OCI-M1 (cell line): ENCODE measurements at regions not wholly inside any gene's neighbourhood (a gene's known extent, or its start where the extent isn't known, plus 50 kb on each side); places are given as distances from the start of the nearest gene placed in this dataset.

Experiments used
- DNase-seq: peaks from one replicate; lab custom pipeline; 2025; lab: John Stamatoyannopoulos, UW

DNA sequence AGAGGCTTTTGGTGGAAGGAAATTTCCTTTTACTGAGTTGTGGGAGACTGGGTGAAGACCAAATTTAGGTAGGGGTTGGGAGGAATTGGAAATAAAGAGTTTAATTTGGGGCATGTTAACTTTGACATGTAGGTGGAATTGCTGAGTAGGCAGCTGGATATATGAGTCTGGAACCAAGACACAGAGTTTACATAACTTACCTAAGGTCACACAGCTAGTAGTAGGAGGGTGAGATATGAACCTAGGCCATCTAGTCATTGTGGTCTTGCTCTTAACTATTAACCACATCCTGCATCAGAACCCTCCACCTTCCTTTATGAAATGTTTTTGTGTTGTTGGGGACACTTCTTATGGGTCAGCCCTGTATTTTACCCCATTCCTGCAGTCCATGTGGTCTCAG lies 113.1 kb downstream of the ICOS start:
- DNase-seq, result no peak

DNA sequence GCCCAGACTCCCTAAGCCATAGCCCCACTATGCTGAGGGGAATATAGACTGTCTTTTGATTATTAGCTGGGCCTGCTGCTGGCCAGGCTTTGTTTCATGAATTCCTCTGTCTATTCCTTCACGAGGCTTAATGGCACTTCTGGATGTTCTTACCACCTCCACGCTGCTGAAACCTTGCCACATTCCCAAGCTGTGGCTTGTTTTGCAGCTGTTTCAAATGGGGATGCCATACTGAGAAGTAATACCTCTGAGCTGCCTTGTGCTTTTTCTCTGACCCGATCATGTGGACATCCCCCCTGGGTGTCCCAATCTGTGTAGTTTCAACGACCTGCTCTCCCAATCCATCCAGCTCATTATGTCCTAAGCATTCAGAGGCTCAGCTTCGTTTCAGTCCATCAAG lies 114.1 kb downstream of the ICOS start:
- DNase-seq, result no peak

DNA sequence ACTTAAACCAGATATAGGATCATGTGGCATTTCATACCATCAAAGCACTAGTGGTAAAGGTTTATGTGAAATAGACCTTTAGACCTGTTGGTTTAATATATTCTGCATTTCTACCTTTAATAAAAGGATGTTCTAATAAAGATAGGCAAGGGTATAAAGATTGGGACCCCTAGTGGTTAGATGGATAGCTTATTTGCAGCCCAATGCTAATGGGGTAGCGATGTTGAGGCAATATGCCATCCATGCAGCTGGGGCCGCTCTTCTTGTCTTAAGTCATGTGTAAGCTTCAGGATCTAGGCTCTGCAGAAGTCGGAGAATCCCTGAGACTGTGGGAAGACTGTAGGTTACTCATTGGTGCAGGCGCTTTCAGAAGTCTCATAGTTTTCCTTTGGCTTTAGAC lies 114.9 kb downstream of the ICOS start:
- no peak for DNase-seq

DNA sequence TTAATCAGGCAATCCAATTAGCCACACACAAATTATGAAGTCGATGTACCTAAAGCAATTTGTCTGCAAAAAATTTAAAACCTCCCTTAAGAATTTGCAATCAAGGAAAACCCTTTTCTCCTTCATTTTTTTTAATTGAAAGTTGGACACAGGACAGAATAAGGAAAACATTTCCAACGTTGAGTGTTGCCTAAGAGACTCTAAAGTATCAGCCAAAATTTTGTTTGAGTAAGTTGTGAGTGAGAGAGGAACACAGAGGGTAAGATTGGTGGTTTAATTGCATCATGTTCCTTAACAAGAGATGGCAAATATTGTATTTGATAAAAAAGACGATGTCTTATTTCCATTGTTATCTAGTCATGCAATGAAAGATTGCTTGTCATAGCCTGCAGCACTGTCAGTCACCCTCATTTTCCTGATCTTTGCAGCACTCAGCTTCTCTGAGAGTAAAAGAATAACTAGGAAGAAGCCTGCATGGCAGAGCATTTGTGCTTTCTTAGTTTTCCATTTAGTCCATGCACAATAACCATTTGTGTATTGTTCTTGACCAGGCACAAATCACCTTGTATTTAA lies 115.5 kb downstream of the ICOS start:
- DNase-seq, result no peak

DNA sequence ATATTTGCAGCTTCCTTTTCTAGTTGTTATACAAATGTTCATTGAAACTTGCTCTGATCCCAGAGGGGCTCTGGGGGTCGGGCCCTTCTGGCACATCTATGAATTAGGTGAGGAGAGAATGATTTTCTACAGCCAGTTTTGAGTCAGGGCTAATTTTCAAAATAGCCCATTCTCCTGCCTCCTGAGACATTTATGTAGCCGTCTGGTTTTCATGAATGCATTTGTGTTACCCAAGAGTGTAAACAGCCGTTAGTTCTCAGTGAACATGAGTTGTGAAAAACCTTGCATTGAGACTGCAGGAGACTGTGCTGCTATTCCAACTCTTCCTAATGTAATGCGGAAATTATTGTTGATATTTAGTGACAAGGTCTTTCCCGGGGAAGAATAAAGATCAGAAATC lies 122.5 kb downstream of the ICOS start:
- DNase-seq, result no peak

DNA sequence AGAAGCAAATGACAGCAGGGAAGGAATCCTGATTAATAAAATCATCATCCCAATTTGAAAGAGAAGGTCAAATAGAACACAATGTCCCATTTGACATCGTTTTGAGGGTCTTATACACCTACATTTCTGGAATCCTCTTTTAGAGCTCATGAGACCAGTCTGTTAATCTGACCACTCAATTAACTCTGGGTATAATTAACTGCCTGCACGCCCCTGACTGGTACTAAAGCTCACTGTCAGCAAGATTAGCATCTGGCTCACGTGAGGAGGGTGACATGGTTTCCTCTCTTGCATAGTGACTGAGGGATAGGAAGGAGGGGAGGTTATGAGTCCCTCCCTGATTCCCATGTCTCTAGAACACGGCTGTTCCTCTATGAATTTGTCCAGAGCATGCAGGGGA lies 124.3 kb downstream of the ICOS start:
- DNase-seq, result no peak

DNA sequence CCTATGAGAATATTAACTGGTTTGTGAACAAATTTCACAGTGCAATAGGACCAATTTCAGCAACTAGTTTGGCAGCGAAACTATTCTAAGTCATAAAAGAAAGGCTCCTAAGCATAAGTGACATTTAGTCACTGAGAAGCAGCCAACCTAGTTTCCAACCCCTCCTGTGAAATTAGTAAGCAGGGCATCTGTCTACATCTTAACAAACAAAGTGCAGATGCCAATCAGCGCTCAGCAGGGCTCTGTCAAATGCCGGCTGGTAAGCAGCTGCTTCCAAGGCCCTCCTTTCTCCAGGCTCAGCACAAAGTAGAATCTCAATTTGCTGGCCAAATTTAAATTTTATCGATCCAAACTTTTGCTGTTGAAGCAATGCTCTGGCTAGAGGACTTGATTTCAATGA lies 124.7 kb downstream of the ICOS start:
- DNase-seq, result no peak

DNA sequence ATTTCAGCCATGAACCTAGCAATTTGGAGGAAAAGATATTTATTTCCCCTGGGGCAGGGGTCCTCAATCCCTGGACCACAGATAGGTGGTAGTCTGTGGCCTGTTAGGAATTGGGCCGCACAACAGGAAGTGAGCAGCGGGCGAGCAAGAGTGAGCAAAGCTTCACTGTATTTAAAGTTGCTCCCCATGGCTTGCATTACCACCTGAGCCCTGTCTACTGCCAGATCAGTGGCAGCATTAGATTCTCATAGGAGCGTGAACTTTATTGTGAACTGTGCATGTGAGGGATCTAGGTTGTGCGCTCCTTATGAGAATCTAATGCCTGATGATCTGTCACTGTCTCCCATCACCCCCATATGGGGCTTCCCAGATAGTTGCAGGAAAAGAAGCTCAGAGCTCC lies 127.6 kb downstream of the ICOS start:
- no peak for DNase-seq

DNA sequence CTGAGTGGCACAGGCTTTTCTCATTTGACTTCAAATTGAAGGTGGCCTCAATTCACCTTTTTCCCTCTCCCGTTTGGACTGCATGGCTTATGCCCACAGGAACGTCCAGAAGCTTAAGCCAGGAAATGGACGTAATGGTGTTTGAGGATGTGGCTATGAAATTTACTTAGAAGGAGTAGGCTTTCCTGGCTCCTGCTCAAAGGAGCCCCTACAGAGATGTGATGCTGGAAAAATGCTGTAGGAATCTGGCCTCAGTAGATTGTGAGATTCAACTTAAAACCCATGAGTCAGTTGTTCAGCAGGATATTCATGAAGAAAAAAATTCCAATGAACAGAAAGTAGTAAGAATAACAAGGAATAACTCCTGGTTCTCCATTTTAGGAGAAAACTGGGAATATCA lies 129.0 kb downstream of the ICOS start:
- DNase-seq, result no peak

DNA sequence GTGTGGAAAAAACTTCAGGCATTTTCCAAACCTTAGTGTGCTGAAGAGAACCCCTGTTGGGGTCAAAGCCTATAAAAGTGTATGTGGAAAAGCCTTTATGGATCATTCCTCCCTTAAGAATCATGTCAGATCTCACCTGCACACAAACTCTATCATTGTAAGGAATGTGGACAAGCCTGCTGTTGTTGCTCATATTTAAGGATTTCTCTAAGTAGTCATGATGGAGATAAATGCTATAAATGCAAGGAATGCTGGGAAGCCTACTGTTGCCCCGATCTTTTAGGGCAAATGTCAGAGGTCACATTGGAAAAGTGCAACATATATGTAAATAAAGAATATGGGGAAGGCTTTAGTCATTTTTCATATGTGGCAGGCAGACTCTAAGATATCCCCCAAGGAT lies 129.5 kb downstream of the ICOS start:
- DNase-seq, result no peak

DNA sequence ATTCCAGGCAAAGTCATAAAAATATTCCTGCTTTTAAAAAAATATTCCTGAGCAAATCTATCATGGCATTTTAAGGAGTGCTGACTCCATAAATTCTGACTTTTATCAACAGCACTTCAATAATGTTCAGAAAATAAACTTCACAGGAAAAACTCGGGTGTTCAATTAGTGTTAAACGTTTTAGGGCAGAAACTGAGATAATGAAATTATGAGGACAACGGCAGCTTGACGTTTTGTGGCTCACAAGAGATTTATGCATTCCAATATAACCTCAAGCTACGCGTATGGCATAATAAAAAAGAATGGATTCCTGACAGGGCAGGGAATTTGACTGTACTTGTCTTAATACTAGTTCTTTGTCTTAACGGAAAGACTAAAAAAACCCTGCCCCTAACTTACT lies 133.2 kb downstream of the ICOS start:
- no peak for DNase-seq

DNA sequence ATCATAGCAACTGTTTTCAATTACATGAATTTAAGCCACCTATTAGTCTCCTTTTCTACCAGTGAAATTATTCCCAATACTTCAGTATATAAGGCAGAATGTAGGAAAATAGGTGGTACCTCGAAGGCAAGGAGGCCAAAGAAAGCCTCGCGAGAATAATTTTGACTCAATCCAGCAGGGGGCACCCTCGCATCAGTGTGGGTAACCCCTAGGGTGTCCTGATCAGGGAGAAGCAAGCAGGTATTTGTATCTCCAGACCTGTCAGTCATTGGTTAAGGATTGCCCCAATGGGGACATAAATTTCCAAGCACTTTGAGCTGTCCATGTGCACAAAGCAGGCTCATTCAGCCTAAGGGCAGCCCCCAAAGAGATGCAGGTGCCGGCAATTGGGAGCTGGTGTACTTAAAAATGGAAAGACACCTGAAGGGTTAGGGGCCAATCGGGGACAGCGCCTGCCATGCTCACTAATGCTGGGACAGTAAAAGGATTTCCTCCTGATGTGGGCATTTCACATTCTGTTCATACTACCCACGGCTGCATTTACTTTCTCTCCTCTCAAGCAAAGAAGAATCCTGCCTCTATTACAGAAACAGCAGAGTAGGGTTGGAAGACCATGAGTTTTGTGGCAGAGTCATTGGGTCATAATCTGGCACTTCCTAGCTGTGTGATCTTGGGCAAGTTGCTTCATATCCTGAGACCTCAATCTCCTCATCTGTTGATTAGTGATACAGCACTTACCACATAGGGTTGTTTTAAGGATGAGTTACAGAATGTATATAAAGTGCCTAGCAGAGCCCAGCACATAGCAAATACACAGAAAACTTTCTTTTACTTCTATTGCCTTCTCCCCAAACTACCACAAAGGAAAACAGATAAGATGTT lies 136.1 kb downstream of the ICOS start:
- DNase-seq, result peak; percentile 55

DNA sequence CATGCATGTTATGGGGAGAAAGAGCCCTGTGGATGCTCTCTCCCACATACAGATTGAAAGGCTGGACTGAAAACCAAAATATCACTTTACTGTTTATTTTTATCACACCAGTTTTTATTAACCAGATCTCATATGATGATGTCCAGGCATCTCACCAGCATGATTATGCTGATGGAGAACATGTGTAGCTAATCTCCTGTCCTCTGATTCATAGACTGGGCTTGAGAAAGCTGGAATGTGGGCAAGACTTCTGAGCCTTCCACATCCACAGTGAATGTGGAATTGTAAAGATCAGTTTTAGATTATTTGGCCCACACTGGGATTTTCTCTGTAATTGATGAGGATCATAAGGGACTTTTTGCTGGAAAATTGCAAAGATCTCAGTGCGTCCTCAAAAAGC lies 137.9 kb downstream of the ICOS start:
- no peak for DNase-seq

DNA sequence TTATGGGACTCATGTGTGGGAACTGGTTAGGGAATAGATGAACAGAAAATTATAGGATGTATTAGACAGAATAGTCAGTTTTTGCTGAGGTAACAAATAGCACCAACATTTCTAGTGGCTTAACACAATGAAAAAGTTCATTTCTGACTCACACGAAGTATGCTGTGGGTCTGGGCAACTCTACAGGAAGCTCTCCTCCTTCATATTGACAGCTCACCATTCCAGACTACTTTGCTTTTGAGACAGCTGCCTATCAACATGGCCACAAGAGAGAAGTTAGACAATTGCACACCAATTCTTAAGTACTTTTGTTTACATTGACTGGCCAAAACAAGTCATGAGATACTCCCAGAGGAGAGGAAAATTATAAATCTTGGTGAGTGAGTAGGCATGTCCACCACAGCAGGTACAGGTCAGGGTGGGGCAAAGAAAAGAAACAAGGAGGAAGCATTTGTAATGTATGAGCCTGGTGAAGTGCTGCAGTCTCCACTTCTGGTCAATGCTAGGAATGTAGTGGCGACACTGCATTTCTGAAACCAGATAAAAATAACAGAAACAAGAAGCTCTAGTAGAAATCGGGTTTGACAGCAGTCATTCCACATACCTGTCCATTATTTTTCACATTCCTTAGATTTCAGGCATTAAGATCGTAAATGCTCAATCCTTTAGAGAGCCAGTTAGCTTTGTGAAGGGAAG lies 141.6 kb downstream of the ICOS start:
- no peak for DNase-seq

DNA sequence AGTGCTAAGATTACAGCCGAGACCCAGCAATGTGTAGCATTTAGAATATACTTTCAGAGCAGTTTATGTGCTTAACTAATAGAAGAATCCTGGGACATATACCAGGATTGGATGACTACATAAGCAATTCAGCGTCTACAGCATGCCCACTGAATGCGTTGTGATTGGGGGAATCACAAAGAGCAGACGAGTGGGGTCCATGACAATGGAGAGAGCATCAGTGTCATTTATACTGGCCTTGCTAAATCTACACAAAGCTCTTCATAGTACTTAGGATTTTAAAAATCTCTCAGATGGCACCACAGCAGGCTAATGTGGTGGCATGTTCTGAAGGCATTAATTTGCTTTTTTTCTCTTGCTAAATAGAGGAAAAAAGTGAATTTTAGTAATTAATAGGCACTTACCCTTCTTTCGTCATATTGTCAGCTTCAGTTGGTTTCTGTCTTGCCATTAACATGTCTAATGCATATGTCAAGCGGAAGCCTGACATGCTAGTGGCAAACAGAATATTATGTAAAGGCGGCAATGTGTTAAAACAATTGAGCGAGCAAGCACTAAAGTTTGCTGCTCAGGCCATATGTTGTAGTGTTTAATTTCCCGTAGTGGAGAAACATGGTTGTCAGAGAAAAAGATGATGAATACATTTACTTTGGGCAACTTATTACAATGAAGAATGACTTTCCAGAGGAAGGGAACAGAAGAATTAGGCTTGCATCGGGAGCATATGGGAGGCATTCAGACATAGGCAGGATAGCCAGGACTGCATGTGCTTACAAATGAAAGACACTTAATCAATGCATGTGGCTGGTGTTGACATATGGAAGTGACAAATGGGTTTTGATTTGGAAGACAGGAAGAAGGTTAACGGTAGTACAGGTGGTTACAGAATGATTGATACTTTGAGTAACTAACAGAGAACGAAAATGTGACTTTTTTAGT lies 145.2 kb downstream of the ICOS start:
- no peak for DNase-seq

DNA sequence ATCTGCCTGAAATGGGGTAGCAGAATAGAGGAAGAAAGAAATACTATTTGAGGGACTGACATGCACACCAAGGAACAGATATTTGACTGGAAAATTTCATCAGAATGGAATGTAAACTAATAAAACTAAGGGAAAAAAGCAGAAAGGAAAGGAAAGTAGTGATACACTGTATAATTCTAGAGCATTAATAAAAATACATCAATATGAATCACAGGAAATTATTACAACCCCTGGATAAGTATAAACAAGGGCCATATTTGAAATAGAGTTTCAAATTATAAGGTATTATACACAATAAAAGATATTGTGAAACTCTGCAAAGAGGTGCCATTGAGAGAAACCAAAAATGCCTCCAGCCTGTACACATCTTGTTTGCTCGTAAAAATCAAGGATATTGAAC lies 149.6 kb downstream of the ICOS start:
- no peak for DNase-seq

DNA sequence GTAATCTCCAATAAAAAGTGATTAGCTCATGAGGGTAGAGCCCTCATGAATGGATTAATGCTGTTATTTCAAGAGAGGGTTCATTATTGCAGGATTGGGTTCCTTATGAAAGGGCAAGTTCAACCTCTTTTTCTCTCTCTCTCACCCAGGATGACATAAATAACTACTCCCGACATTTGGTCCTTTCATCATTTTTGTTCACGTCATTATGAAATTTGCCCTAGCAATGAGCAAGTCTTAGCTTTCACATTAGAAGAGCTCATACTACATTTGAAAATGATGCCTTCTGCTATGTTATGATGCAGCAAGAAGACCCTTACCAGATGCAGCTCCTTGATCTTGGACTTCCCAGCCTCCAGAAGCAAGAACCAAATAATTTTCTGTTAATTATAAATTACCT lies 152.5 kb downstream of the ICOS start:
- DNase-seq, result no peak

DNA sequence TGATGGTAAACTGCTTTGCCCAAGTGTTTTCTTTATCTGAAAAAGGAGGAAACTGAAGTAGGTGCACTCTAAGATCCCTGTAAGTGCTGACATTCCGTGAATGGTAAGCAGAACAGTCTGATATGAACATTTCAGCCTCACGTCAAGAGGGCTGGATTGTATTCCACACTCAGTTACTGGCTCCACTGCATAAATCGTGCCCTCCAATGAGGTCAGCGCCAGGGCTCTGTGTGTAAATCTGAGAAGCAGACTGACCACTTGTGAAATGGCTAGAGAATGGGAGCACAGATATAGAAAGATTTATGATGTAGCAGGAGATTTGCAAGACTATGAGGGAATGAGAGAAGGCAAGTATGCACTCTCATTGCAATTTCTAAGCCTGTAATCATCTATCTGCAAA lies 153.0 kb downstream of the ICOS start:
- no peak for DNase-seq

DNA sequence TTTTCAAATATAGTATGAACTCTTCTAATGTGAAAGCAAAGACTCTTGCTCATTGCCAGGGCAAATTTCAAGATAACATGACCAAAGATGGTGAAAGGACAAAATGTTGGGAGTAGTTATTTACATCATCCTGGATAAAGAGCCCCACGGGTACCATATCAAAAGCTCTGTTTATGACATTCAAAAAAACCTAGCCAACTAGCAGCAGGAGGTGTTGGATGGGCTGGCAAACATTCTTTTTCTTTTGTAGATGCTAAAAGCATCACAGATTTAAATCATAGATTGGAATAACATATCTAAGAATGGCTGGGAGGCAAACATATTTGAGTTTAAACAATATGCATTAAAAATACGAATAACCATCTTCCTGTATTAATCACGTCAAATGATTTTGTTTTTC lies 153.5 kb downstream of the ICOS start:
- no peak for DNase-seq

DNA sequence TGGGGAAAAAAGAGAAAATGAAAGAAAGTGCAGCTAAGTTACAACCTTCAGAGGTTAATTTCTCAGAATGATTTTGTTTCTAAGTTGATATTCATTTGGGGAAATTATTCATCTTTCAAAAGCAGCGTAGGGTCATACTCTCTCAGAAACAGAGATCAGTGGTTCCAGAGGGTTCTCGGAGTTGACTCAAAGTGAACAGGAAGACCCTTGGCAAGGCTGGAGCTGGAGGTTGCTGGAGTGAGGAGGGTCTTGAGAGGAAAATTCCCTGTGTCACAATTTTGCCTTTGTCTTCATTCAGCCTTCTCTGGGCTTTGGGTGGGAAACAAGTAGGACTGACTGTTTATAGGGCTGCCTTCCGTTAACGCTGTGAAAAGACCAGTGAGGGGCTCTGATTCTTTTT lies 168.2 kb downstream of the ICOS start:
- DNase-seq, result no peak

DNA sequence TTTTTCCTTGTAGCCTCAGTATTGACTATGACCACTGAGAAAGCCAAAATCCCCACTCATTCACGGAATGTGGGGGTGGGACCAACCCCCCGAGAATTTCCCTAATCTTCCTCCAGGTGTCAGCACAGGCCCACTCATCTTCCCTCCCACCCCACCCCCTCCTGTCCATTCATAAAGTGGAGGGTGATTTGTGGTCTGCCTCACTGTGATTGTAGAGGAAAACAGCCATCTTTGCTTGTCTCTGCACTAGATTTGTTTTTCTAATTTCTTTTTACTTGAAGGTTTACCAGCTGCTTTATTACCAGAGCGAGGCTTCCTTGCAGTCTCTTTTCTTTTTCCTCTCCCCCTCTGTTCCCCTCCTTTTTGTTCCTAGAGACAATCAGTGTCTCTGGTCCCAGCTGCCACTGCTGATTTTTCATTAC lies 171.8 kb downstream of the ICOS start:
- DNase-seq, result peak; percentile 55

DNA sequence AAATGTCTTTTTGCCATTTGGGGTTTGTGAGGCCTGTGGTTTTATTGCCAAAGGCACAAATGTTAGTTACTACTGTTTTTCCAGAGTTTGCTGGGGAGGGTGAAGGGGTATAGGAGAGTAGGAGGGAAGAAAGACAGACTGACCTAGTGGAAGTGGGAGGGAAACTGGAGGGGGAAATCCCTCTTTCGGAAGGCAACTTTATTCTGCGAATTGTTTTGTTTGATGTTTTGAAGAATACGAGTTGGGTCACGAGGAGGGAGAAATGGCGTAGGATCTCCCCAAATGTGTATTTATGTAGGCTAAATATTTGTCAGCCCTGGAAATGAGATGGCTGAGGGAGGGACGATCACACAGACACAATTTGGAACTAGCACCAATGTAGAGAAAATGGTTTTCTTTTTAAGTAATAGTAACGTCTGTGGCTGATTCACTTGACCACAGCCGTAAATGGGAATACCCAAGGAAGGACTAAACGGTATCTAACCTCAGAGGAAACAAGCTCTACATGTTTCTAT lies 172.3 kb downstream of the ICOS start:
- no peak for DNase-seq
